GM19351 (cell line): ENCODE measurements at regions not wholly inside any gene's neighbourhood (a gene's known extent, or its start where the extent isn't known, plus 50 kb on each side); places are given as distances from the start of the nearest gene placed in this dataset.

Experiments used
- ATAC-seq: cut with Tn5 transposase; IDR thresholded peaks from one replicate; pipeline ENCODE4 v1.9.1; 2021; ENCODE audit warnings: mild to moderate bottlenecking, moderate library complexity; ENCODE audit not compliant: unreplicated experiment

DNA sequence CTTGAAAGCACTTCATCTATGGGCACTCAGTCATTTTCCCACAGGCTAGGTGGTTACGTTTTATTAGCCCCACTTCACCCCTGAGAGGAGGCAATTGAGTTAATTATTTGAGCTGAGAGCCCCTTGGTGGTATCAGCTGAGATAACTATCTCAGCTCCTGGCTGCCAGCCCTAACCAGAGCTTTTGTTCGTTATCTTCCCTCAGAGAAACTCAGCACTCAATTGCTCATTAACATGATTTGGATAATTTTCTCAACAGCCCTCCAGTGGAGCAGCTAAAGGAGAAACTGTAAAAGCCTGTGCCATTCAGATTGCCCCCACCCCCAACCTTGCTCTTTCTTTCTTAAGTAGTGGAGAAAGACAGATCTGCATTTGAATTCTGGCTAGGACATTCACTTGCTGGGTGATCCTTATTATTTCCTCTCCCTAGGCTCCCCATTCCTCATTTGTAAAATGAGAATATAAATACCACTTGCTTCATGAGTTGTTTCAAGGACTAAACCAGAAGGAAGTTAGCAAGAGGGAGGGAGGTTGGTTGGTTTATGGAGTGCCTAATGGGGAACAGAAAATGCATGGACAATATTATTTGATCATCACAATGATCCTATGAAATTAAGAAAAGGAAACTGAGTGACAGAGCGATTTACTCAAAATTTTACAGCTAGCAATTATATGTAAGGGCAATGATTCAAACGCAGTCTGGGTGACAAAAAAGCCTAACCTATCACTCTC, 218.7 kb upstream of the FGGY start:
- ATAC-seq = no peak

DNA sequence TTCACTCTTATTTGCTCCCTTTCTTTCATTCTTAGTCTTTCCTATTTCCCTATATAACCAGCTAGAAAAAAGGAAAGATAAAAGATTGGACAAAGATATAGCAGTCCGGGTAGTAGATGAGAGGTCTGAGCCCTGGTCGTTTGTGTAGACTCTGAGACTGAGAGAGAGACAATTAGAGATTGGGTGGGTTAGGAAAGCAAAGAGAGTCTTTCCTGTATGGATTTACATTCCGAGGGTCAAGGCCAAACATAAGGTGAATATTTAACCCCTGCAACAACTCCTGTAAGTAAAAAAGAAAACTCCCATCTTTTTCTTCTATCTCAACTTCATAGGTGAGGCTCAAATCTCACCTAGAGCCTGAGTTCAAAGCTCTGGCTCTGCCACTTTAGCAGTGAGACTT, 218.0 kb upstream of the FGGY start:
- ATAC-seq = no peak

DNA sequence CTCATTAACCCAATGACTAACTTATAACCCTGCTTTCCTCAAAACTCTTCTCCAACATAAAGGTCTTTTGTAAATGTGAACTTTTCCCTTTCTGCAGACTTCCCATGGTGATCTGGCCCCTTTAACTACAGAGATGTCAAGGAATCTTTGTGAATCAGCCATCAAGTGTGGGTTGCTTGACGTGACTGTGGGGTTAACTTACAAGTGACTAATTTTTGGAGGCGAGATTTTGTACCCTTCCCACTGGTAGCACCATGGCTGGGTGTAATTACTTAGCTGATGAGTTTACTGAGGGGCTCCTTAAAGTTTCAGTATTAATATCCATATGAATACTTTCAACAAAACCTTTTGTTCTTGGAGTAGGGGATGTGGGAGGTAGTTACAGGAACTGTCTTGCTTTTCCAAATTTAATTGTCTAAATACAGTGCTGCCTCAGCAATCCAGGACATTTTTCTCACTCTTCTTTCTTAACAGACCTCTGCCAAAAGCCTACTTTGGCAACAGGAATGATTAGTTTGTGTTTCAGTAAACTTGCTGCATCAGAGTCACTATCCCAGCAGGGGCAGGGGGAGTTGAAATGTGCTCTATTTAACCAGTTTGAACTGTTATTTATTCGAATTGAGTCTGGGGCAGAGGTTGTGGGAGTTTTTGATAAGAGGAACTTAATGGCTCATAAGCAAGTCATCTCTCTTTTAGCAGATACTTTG, 217.3 kb upstream of the FGGY start:
- ATAC-seq = no peak

DNA sequence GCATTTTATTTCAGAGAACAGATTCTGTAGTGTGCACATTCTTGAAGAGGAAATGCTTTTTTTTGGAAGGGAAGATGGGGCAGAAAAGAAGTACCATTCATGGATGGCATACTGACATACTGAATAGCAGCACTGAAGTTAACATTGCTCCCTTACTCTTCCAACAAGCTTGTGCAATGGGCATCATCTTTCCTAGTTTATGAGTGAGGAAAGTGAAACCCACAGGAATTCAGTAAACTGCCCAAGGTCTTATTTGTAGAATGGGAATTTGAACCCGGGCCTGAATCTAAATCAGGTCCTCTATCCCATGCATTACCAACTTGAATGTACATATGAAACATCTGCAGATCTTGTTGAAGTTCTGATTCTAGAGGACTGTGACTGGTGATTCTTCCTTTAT, 215.7 kb upstream of the FGGY start:
- no peak for ATAC-seq

DNA sequence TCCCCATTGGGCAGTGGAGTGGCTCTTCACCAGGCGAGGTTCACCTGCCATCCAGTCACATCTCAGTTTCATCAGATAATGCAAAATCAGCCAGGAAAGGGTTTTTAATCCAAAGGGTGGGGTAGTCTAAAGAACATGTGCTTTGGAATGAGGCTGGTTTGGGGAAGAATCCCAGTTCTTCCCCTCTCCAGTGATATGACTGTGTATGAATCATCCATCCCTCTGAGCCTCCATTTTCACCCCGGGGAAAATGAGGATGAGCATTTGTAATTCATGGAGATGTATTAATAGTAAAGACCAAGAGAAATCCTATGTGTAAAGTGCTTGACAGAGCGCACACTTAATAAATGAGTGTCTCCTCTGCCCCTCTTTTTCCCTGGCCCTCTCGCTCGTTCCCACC, 215.1 kb upstream of the FGGY start:
- ATAC-seq = no peak

DNA sequence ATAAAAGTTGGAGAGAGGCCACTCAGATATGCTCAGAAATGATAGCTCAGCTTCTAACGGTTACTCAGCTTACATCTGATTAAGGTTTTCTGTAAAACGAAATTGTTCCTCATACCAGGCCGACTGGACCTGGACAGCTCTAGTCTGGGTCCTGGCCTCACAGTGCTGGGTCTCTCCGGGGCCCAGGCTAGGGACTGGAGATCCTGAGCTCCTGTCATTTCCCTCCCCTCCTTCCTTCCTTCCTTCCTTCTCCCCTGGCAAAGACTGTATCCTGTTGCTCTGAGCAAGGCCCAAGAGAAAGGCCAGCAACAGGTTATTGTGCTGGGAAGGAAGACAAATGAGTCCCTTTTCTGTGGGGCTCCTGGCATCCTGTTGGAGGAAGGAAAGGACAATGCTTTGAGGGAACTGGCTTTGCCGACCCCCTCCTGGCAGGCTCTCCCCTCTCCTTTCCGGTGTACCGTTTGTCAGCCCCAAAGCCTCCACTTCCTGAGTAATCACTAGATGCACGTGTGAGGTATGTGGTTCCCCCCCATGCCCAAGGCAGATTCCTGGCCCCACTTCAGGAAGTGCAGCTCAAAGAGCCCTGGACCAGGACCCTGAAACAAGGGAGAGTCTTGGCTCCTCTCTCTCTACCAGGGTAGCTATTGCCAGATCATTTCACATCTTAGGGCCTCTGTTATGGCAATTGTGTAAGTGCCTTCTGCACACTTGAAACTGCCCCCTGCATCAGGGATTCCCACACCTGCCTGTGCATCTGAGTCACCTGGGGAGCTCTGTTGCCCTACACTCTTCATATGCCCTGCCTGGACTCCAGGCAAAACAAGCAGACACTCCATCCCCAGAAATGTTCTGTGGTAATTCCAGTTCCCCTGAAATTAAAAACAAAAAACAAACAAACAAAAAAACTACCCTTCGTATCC, 212.7 kb upstream of the FGGY start:
- no peak for ATAC-seq

DNA sequence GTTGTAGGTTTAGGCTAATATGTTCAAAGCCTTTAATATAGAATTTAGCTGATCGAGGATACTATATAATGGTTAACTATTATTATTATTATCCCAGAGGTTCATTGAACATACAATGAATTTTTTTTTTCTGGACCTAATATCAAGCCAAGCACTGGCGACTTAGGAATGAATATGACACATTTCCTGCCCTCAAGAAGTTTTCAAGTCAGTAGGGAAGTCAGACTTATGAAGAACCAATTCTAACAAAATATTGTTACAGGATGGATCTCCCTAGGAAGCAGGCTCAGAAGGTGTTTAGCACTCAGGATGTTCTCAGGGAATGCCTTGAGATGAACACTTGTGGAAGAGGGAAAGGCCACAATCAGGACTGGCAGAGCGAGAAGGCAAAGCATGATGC, 211.8 kb upstream of the FGGY start:
- ATAC-seq = no peak

DNA sequence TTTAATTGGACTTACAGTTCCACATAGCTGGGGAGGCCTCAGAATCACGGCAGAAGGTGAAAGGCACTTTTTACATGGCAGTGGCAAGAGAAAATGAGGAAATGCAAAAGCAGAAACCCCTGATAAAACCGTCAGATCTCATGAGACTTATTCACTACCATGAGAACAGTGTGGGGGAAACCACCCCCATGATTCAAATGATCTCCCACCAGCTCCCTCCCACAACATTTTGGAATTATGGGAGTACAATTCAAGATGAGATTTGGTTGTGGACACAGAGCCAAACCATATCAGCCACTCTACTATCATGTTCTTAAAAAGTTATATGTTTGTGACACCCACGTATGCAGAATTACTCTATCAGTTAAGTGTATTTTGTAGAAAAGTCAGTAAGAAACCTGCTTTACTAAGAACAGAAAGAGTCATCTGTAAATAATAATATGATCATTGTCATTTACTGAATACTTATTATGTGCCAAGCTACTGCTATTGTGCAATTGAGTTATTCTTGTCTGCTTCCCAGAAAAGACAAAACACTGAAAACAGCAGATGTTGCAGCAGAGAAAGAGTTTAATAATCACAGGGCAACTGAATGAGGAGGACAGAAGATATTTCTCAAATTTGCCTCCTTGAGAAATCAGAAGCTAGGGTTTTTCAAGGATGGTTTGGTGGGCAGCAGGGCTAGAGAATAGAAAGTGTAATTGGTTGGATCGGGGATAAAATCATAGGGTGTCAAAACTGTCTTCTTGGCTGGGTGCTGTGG, 207.7 kb upstream of the FGGY start:
- no peak for ATAC-seq

DNA sequence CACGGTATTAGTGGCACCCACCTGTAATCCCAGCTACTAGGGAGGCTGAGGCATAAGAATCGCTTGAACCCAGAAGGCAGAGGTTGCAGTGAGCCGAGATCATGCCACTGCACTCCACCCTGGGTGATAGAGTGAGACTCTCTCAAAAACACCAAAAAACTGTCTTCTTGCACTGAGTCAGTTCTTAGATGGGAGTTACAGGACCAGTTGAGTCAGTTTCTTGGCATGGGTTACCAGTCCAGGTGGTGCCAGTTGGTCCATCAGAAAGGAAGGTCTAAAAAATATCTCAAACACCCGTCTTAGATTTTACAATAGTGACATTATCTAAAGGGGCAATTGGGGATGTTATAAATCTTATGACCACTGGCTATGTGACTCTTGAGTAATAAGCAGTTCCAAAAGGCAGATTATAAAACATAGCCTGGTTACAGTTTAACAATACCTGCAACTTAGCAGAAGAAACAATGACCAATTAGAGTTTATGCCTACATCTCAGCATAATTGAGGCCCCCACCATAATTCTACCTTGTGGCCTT, 206.9 kb upstream of the FGGY start:
- no peak for ATAC-seq

DNA sequence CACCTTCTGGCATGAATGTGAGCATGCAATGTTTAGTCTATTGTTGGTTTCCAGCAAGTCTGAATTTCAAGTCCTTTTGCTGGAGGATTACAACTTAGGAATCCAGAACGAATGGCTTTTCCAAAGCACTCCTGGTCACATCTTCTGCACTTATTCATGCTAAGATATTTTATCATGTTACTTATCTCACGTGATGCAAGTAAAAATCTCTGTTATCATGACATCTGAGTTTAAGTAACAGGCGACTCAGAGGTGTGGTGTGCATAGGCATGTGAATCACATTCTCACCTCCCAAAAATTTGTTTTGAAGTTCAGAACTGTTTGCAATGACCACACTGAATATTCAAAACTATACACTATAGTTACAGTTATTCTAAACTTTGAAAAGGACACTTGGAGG, 204.8 kb upstream of the FGGY start:
- ATAC-seq = no peak

DNA sequence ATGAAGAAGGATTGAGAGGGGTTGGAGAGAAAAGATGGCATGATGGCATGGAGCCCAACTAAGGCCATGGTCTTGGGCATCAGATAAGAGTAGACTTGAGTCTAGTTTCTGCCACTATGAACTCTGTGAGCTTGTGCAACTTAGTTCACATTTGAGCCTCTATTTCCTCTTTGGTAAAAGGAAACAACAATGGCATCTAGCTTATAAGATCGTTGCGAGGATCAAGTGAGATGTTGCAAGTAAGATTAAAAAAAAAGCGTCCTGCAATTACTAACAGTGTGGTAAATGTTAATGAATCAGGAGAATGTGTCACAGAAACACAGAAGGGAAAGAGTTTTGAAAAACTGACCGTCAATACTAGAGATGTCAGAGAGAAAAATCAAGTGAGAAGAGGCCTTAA, 202.9 kb upstream of the FGGY start:
- ATAC-seq = no peak

DNA sequence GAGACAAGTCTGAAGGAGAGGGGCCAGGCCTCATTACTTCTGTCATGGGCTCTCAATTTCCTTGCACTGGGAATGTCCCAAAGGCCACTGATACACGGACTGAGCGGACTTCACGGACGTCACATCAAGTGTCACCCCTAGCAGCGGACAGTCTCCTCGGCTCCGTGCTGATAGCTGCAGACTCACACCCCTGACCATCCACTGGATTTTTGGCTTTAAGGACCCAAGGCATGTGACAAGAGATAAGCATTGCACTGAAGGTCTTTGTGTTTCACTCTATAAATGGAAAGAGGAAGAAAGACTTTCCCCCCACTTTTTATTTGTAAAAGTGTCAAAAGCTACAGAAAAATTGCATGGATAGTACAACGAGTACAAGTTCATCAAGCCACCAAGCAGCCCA, 200.4 kb upstream of the FGGY start:
- no peak for ATAC-seq

DNA sequence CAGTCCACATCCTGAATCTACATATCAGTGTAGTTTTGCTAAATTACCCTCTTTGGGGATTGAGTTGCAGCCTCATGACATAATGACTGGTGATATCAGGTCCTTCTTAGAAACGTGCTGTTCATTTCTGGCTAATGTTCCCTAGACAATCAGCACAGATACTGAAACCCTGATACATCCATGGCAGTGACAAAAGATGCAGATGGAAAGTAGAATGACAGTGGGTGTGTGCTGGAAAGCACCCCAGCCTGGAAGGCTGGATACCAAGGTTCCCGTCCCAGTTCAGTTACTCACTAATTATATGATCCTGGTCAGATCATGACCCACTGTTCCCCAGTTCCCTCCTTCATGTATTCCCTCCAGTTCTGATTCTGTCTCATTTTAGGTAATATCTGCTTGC, 198.2 kb upstream of the FGGY start:
- no peak for ATAC-seq

DNA sequence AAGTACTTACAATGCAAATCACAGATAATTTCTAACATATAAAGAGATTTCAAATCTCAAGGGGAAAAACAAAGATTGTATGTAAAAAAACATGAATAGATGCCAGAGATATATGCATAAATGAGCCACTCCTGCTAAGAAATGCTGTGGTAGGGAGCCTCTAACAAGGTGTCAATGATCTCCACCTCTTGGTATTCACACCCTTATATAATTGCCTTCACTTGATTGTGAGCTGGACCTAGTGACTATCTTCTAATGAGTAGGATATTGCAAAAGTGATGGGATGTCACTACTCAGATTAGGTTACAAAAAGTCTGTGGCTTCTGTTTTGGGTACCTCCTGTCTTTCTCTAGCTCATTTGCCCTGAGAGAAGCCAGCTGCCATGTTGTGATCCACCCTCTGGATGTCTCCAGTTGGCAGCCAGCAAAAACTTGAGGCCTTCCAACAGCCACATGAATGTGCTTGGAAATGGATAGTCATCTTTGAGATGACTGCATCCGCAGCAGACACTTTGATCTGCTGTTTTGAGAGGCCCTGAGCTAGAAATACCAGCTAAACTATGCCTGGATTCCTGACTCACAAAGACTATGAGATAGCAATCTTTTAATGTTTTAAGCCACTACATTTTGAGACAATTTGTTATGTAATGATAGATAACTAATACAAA, 196.1 kb upstream of the FGGY start:
- no peak for ATAC-seq

DNA sequence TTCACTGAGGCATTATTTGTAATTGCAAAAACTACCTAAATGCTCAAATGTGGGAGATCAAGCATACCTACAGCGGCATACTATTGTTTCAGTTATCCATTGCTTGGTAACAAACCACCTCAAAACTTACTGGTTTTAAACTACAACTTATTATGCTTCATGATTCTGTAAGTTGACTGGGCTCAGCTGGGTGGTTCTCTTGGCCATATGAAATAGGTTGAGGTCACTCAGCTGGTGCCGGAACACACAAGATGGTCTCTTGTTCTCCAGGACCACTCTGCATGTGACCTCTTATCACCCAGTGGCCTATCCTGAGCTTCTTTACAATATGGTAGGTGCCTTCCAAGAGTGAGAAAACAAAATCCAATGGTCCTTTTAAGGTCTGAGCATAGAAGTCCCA, 195.4 kb upstream of the FGGY start:
- ATAC-seq = no peak

DNA sequence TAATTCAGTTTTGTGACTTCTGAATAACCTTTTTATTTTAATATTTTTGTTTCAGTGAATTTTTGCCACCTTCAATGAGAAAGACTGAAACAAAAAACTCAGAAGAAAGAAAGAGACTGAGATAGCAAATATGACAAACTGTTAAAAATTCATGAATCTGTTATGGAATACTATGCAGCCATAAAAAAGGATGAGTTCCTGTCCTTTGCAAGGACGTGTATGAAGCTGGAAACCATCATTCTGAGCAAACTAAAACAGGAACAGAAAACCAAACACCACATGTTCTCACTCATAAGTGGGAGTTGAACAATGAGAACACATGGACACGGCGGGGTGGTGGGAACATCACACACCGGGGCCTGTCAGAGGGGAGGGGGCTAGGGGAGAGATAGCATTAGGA, 193.4 kb upstream of the FGGY start:
- no peak for ATAC-seq

DNA sequence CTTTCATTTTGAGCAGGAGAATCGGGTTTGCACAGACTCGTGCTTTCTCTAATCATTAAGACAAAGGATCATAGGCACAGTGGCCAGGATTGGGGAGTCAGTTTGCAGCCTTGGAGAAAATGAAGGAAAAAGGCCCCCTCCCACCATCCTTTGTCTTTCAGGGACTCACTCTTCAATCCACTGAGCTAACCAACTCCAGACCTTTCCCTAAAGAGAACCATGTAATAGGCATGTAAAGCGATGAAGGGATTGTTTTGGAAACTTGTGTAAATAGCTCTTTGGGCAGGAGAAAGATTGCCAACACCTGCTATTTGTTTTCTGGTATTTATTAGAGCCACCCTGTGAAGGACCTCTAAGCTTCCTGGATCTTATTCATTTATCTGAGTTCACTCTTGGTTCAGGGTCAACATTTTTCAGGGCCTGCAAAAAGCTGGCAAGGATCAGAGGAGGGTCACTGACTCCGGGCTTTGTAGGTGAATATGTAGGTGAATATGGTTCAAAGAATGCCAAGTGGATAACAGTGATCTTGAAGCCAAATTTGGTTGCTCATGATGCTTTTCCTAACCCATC, 192.6 kb upstream of the FGGY start:
- ATAC-seq = no peak

DNA sequence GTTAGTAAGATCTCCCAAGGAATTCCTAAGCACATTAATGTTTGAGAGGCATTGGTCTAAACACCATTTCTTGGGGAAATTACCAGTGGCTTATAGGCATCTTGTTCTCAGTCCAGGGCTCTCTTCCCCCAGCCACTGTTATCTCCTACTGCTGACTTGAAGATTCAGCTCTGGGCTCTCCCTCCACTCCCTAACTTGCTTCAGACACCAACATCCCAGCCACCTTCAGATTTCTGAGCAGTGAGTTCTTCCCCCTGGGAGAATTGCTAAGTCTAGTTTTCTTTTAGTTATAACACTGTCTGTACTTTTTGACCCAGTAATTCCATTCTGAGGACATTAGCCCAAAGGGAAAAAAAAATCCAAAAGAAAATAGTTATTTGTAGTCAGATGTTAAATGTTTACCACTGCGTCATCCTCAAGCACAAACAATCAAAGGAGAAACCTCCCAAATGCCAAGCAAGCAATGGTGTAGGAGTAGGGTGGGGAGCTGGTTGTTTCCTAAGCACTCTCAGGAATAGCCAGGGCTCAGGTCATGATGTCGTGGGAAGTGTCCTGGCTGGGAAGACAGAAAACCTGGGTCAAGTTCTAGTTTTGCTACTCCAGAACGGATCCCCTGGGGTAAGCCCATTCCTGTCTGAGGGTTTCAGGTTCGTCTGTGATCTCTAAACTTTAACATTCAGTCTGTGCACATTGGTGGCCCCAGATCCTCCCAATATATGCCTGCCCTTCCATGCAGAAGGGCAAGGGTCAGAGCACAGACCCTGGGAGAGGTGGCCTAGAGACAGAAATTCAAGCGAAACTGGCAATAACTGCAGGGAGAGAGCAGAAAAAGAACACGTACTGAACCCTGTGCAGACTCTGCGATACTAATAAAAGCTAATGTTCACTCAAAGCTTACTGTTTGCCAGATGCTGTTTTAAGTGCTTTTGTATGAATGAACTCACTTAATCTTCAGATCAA, 191.1 kb upstream of the FGGY start:
- no peak for ATAC-seq

DNA sequence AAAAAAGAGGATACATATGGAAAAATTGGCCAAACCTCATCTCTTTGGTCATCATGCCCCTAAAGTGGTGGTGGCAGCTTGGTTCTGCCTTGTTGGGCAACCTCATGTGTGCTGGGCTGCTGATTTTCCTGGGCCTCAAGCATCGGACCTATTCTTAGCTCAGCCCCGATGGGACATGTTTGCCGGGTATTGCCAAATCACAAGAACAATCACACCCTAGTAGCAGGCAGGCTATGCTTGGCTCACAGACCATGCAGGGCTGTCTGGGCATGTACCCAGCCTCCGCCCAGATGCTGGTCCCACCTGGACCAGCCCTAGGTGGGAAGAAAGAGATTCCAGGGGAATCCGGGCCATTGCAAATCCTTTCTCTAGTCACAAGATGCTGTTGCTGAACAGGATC, 189.4 kb upstream of the FGGY start:
- no peak for ATAC-seq
